DMS153 treated with DMSO at 0.1 percent for 48 hours (cell line): ENCODE measurements at regions not wholly inside any gene's neighbourhood (a gene's known extent, or its start where the extent isn't known, plus 50 kb on each side); places are given as distances from the start of the nearest gene placed in this dataset.

Experiments used
- DNase-seq: peaks from one replicate; lab custom pipeline; 2025; ENCODE audit not compliant: unreplicated experiment; lab: John Stamatoyannopoulos, UW

DNA sequence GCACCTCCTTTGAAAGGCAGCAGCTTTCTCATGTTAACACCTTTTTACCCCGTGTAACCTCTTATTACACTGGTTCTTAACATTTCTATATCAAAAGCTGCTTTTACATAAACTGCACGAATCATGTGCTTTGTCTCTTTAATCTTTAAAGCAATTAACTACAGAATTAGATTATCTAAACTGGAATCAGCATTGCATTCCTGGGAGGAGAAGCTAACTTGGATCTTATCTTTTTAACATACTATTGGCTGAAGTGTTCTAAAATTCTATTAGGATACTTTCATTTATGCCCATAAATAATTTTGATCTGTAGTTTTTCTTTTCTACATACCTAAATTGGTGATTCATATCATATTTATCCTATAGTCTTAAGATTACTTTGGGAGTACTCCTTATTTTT lies 428.4 kb upstream of the IGFBP3 start:
- no peak for DNase-seq

DNA sequence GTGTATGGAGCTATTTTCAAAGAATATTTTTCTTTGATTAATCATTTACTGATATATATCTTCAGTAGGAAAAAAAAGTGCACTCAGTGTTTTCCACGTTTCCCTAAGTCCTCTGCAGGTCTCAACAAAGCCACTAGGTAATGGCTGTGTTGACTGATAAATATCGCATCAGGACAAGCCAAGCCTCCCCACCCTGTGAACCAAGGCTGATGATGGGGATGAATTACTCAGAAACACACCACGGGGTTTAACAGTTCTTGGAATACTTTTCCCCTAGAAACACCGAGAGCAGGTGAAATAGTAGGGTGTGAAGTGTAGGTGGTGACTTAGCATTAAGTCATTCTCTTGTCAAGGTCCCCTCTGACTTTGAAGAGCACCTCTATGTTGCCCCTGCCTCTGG lies 423.5 kb upstream of the IGFBP3 start:
- DNase-seq, result no peak

DNA sequence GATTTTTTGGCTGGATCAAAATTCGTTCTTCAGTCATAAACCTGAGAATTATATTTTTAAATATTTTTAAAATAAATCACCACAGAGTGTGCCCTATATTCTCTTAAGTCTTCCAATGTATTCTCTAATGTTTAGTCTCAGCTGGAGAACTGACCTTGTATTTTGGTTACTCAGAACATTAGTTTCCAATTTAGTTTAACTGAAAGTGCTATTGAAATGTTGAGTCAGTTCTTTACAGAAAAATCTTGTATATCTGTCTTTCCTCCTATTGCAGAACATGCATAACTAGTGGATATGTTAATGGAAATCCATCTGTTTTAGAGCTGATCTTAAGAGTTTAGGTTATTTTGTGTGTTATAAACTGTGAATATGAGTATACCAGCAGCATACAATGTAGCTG lies 422.7 kb upstream of the IGFBP3 start:
- no peak for DNase-seq

DNA sequence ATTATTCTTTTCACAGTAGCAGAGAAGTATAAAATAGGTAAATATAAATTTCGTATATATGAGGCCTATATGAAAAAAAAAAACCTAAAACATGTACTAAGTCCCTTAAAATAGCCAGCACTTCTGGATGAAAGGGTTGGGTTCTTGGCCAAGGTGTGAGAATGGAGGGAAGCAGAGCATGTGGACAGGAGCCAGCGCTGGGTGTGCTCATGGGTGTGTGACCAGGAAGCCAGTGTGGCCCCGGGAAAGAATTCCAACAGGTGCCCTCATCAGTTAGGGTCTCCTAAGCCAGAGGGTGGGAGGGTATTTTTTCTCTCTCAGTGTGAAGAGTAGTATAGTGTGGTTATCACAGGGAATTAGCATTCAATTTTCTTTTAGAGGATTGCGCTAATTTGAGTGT lies 401.9 kb upstream of the IGFBP3 start:
- no peak for DNase-seq

DNA sequence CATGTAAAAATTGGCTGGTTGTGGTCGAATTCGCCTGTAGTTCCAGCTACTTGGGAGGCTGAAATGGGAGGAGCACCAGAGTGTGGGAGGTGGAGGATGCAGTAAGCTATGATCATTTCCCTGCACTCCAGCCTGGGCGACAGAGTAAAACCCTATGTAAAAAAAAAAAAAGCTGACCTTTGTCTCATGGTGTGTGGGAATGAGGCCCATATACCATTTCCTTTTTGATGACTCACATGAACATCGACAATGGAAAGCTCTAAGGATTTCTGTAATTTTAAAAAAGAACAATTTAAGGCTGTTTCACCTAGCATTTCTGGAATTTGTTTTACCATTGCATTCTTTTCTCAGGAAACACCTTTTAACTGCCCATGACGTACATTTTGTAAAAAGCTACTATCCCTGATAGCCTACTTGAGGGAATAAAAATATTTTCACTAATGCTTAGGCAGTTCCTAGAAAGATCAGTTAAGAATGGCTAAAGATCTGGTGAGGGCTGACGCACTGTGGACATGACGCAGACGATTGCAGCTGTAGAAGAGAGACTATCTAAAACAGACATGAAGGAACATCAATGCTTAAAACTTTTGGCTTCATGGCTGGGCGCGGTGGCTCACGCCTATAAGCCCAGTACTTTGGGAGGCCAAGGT lies 400.6 kb upstream of the IGFBP3 start:
- DNase-seq, result no peak

DNA sequence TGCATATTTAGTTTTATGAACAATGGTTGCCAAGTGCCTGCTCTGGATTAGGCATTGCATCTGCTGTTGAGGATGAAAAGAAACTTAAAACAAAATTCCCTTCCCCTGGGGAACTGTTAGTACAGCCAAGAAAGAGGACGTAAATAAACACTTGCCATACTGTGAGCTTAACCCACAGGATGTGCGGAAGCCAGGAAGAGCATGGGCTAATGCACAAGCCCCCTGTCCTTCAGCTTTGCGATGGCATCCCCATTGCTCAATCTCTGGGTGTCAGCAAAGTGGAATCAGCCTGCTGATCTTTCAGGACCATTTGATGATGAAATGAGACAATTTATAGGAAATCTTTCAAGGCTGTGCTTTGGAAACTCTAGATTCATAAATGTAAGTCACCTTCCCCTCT lies 399.9 kb upstream of the IGFBP3 start:
- no peak for DNase-seq

DNA sequence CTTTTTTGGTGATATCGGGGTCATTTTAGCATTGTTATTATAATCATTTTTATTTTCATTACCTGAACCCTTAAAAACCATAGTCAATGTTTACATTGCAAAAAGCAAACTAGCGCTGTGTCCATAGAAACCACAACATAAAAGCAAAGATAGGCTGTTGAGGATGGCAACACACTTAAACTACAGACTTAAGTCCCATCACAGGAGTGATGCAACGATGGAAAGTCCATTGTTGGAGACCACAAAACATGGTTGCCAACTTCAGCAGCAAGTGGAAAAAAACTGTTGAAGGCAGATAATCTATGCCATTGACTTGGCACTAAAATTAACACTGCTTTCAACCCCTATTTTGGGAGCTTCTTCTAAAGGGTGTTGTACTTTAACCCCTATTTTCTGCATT lies 398.8 kb upstream of the IGFBP3 start:
- no peak for DNase-seq

DNA sequence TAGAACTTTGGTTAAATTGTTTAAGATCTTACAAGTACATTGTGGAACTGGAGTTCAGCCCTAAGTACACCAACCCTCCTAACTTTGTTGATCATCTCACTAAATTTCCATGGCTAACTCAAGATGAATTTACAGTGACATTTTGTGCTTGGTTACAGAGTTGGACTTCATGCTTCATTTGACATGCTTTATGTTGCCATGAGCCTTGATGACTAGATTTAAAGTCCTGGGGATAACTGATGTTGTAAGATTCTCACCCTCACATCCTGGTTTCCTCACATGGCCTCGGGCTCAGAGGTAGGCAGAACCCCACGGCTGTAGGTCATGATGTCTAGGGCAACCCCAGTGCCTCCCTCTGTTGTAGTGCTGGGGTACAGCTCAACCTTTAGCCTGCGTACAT lies 397.2 kb upstream of the IGFBP3 start:
- no peak for DNase-seq

DNA sequence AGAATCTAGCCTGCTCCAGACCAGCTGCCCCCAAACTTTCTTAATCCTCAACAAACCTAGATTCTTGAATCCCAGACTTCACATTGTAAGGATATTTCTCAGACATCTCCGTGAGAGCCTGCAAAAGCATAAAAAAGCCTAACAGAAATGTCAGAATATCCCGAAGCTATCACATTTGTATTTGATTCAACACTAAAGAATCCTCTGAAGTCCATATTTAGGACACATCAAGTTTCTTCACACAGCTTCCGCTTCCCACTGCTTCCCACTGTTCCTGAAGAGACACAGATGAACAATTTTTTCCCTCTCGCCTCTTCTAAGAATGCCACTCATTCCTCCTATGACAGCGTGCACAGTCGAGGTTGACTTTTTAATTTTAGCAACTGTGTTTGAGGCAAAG lies 396.2 kb upstream of the IGFBP3 start:
- DNase-seq, result no peak

DNA sequence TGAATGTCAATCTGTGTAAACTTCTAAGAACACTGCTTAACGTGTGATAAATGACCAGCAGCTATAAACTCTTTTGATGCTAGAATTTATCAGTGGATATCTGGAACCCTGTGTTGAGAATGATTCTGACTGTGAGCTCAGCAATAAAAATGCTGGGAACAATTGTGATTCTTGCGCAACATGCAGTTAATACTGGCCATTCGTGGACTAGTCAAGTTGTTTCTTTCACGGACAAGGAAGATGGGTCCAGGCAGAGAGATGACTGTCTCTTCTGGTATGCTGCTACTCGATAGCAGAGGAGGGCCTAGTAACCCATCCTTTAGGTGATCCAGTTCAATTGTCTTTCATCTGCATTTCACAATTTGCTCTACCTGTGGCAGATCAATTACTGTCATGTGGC lies 394.8 kb upstream of the IGFBP3 start:
- DNase-seq, result no peak

DNA sequence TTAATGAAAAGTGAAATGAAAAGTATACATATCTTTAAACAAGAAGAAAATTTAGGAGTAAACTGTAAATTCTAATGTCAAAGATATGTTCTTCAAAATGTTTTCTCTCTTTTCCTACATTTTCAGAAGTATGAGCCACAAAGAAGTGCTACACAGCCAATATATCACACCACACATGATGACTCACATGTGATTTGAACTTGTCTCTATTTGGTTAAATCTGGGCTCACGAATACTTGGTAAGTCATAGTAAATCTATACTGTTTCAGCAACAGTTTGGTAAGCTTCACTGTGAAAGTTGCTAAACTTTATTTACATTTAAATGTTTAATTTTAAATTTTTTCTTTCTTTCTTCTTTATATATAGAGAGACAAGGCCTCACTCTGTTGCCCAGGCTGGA lies 380.6 kb upstream of the IGFBP3 start:
- no peak for DNase-seq

DNA sequence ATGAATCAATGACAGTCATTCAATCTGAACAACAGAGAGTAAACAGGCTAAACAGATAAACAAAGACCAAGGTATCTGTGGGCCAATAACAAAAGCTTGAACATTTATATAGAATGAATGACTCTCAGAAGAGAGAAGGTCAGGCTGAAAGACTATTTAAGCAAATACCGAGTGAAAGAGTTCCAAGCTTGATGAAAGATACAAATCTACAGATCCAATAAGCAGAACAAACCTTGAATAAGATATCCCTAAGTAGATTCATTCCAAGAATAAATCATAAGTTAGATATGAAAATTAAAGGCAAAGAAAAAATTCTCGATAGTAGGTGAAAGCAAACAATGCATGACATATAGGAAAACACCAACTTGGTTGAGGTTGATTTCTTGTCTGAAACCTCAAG lies 376.4 kb upstream of the IGFBP3 start:
- no peak for DNase-seq

DNA sequence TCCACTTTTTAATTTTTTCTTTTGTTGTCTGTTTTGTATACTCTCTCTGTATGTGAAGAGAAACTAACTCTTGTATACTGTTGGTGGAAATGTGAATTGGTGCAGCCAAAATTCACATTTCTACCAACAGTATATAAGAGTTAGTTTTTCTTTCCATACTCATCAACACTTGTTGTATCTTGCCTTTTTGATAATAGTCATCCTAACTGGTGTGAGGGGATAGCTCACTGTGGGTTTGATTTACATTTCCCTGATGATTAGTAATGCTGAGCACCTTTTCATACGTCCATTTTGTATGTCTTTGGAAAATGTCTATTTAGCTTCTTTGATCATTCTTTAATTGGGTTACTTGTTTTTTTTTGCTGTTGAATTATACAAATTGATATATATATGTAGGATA lies 375.5 kb upstream of the IGFBP3 start:
- DNase-seq, result no peak

DNA sequence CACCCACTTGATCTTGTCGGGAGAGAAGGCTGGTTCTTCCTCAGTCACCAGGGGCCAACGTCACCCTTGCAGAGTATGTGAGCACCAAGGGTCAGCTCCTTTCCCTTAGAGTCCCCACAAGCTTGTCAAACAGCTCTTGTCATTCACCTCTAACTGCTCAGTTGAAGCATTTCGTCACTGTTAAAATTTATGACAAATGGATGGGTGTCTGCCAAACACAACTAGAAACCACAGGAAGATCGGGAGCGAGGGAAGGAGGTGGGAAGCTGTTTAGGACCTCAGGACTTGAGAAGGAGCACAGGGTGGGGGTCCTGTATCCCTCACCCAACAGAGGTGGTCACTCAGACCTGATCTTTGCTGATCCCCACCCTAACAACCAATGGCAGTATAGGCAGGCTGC lies 373.3 kb upstream of the IGFBP3 start:
- no peak for DNase-seq

DNA sequence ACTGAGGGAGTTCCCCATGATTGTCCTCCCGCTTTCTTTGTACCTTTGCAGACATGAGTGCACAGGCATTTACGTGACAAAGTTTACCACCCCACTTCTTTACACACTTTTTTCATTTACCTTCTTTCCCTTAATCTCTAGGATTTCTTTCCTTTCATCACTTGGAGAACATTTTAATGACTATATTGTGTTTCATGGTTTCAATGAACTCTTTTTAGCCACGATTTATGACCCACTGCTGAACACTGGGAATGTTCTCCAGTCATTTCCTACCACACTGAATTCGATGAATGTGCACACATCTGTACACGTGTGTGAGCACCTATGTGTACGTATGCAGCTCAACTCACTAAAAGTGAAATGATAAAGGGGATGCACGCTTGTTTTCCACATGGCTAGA lies 371.7 kb upstream of the IGFBP3 start:
- DNase-seq, result no peak

DNA sequence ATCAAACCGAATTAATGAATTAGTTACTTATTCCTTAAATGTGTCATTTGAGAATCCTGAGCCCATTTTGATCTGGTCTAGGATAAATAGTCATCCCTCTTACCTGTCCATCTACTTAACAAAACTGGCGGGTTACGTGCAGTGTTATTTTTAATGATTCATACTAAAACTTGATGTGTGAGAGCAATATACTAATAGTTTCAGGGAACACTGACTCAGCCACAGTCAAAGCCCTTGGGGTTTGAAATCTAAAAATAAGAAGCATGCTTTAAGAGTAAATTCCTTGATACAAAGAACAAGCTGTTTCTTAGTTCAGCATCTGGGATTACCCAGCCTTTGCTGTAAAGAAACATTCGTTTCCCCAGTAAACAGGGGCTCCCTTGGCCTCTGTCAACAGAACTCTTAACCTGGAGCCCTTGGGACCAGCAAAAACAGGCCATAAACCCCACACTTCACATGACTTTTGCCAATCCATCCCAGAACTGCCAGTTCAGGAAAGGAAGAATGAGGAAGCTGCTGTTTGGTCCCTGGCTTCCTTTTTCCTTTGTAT lies 370.6 kb upstream of the IGFBP3 start:
- no peak for DNase-seq

DNA sequence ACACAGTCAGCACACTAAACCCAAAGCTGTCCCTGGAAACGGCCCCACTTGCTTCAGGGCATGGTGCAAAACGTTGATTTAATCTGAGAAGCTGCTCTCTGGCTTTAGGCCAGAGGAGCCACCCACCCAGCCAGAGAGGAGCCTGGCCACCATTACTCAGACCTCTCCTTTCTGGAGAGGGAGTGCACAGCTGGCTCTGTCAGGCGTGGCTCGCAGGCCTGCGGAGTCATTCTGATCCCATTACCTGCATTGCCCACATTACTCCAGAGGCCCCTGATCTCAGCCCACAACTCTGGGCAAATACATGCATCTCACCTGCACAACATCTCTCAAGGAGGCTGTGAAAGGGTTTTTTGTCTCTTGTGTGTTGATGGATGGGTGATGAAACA lies 370.0 kb upstream of the IGFBP3 start:
- DNase-seq, result no peak

DNA sequence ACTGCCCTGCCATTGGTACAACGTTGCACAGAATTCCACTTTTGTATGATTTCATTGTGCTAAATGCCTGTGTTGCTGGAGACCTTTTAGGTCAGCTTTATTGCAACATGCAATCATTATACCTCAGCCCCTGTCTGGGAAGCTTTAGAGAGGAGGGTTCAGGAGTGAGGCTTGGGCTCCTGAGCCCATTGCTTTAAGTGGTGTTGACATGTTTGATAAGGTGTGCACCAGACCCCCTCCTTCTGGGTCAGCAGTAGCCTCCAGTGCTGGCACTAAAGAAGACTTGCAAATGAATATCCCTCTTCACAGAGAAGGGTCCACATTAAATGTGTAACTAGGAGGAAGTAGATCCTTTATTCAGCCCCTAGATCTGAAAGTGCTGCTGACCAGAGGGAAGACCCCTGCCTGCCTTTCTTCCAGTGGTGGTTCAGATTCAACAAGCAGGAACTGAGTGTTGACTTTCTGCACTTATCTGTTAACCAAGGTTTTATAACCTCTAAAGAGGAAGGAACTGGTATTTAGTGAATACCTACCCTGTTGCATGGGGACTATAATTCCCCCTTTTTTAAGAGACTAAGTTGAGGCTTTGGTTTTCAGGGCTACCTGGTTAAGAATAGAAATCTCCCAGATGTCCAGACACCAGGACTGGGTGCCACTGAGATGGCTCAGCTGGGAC lies 369.4 kb upstream of the IGFBP3 start:
- DNase-seq, result no peak

DNA sequence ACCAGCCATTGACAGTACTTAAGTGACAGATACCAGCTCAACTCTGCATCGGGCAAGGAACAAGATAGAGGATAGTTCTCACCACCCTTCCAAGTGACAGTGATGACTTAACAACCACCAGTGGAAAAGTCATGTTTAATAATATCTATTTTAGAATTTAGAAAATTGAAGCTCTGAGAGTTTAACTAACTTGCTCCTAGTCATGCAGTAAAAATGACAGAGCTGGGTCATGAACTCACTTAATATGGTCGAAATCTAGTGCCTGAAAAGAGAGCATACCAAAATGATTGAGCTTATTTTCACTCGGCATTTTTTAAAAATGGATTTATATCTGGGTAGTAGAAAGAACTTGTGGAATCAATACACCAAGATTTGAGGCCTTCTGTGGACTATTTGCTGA lies 367.8 kb upstream of the IGFBP3 start:
- no peak for DNase-seq

DNA sequence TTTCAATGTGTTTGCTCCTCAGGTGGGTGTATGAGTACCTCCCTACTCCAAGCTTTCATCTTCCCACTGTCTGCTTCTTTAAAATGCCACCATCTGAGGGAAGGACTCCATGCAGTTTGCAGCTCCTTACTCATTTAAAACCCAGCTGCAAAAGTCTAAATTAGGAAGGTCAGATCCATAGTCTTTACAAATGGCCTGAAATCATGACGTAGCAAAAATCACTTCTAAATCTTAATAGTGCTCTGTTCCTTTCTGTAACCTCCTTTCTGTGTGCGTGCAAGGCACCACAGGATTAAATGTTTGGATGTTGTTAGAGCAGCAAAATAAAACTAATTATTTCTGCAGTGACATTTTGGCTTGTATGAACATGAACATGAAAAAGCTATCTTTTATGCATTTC lies 366.9 kb upstream of the IGFBP3 start:
- no peak for DNase-seq

DNA sequence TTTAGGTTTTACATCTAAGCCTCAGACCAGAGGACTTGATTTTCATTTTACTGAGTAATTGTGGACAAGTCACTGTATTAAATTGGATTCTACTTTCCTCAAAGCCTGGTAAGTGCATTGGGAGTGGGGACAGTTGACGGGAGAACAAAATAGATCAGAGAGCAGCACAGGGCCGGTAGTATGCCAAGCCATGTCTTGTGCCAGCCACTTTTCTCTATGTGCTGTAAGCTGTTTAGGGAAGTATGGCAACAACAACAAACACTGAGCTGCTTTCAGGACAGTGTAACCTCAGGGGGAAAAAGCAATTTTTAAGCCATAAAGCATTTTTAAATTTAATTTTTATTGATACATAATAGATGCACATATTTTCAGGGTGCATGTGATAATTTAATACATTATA lies 365.9 kb upstream of the IGFBP3 start:
- no peak for DNase-seq

DNA sequence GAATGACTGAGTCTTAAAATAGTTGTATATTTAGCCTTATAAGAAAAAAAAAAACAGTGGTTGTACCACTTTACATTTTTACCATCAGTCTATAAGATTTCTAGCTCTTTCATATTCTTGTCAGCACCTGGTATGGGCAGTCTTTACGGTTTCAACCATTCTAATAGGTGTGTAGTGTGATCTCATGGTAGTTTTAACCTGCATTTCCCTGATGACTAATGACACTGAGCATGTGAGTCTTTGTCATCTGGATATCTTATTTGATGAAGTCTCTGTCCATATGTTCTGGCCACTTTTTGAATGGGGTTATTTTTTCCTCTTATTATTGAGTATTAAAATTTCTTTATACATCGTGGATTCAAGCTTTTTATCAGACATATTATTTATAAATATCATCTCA lies 365.3 kb upstream of the IGFBP3 start:
- DNase-seq, result no peak

DNA sequence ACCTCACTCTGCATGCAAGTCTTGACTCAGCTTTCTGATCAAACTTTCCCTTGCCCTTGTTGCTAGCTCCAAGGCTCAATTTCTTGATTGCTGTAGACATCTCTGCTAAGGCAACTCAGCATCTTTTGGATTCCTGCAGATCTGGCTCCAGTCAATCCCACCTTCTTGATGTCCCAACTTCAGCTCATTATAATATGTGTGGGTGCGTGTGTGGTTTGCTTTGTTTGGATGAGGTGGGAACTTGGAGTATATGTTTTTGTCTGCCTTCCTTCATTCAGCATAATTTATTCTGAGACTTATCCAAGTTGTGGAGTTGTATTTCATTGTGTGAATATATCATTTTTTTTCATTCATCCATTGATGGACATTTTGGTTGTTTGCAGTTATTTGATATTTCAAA lies 364.8 kb upstream of the IGFBP3 start:
- DNase-seq, result no peak
